HepG2 (cell line): ENCODE measurements at regions not wholly inside any gene's neighbourhood (a gene's known extent, or its start where the extent isn't known, plus 50 kb on each side); places are given as distances from the start of the nearest gene placed in this dataset.

Experiments used
- ATAC-seq: fragments of 200-7000 bp; cut with Tn5 transposase; 3 replicates; pipeline ENCODE4 v1.9.1; 2020; ENCODE audit warnings: mild to moderate bottlenecking, moderate library complexity
- BruUV-seq: library from RNA; stranded (reverse); fragments of 400-500 nt; replicated peaks from 2 replicates; lab custom pipeline; 2021; lab: Mats Ljungman, UMichigan
- CTCF ChIA-PET: fragments of 300-600 bp; formaldehyde crosslinking; extraction: SDS; loops from one replicate; lab custom pipeline; 2021; ENCODE audit warnings: low total read pairs, inconsistent platforms, low intra/inter-chr PET ratio; lab: Yijun Ruan, JAX
- POLR2A ChIA-PET: fragments of 350-600 bp; sonication (Branson Sonifier 250); formaldehyde crosslinking; loops from one replicate; lab custom pipeline; 2020; ENCODE audit warnings: antibody characterized with exemption, inconsistent platforms; lab: Yijun Ruan, JAX
- DNase-seq: peaks from one replicate; pipeline ENCODE4 v3.0.0-alpha.2; 2015; ENCODE audit warnings: low spot score
- FAIRE-seq: peaks from 3 replicates; lab custom pipeline; 2011; peaks lifted over from hg19 to GRCh38; lab: Jason Lieb, UNC
- H2AFZ ChIP-seq: one replicate; pipeline ENCODE4 v1.6.1; 2011; ENCODE audit warnings: low read length, inconsistent platforms
- H3K27ac ChIP-seq: fragments of 300-600 bp; 3 replicates; pipeline ENCODE4 v1.8.0; 2011; ENCODE audit warnings: mixed run types, mild to moderate bottlenecking, mixed read lengths, low read length, inconsistent platforms; ENCODE audit not compliant: insufficient read depth; ENCODE audit errors: extremely low read length
- H3K27me3 ChIP-seq, 2 experiments: fragments of 200-600 bp in 1 of 2; 2 replicates in 1 of 2; 3 replicates in 1 of 2; pipeline versions ENCODE4 v1.6.0 to v1.8.0; 2011; ENCODE audit warnings: low read length in 2 of 2, mild to moderate bottlenecking in 2 of 2, moderate library complexity in 2 of 2, inconsistent platforms in 1 of 2; ENCODE audit not compliant: insufficient read depth in 2 of 2, control insufficient read depth in 1 of 2
- H3K36me3 ChIP-seq, 2 experiments: fragments of 200-600 bp in 1 of 2; replicated peaks in 1 of 2; 2 replicates in 1 of 2; 3 replicates in 1 of 2; pipeline versions ENCODE4 v1.5.1 to v1.8.0; 2011; ENCODE audit warnings: low read length in 2 of 2, inconsistent platforms in 1 of 2; ENCODE audit not compliant: insufficient read depth in 2 of 2, control insufficient read depth in 1 of 2
- H3K4me1 ChIP-seq: 2 replicates; pipeline ENCODE4 v1.5.1; 2012; ENCODE audit warnings: low read length, inconsistent platforms; ENCODE audit not compliant: insufficient read depth
- H3K4me2 ChIP-seq: 2 replicates; pipeline ENCODE4 v1.6.0; 2011; ENCODE audit warnings: low read depth, low read length, inconsistent platforms
- H3K4me3 ChIP-seq, 3 experiments: fragments of 200-600 bp in 1 of 3; sonication (generic), shearing (Covaris generic) in 1 of 3; replicated peaks in 1 of 3; 2 replicates each; pipeline ENCODE4 v1.5.1; 2011 to 2016; ENCODE audit warnings: low read length in 3 of 3, inconsistent platforms in 2 of 3, low read depth in 2 of 3, mild to moderate bottlenecking in 2 of 3, control low read depth in 1 of 3, mixed read lengths in 1 of 3; ENCODE audit not compliant: insufficient read depth in 1 of 3
- H3K79me2 ChIP-seq: one replicate; pipeline ENCODE4 v1.6.1; 2011; ENCODE audit warnings: low read length, inconsistent platforms; ENCODE audit not compliant: insufficient read depth
- H3K9ac ChIP-seq: 2 replicates; pipeline ENCODE4 v1.6.0; 2011; ENCODE audit warnings: mild to moderate bottlenecking, low read depth, low read length, inconsistent platforms; ENCODE audit not compliant: insufficient read depth
- H3K9me3 ChIP-seq: 2 replicates; pipeline ENCODE4 v1.5.1; 2012; ENCODE audit warnings: mild to moderate bottlenecking, low read length
- H4K20me1 ChIP-seq: 2 replicates; pipeline ENCODE4 v1.6.0; 2011; ENCODE audit warnings: inconsistent platforms, mild to moderate bottlenecking, low read length, moderate library complexity; ENCODE audit not compliant: insufficient read depth
- CC2D1A ChIP-seq: sonication (generic); formaldehyde crosslinking; IDR thresholded peaks from 2 replicates; pipeline ENCODE4 v1.8.1; 2023; ENCODE audit warnings: mild to moderate bottlenecking, missing genetic modification reagents
- ERF ChIP-seq: IDR thresholded peaks from 2 replicates; pipeline ENCODE4 v1.6.1; 2018; ENCODE audit warnings: missing biosample characterization, missing genetic modification reagents
- FLYWCH1 ChIP-seq: sonication (generic); formaldehyde crosslinking; IDR thresholded peaks from 2 replicates; pipeline ENCODE4 v1.8.1; 2023; ENCODE audit warnings: mild to moderate bottlenecking, missing genetic modification reagents
- FOXK2 ChIP-seq: fragments of 450-650 bp; IDR thresholded peaks from 2 replicates; pipeline ENCODE4 v1.6.1; 2016
- KLF16 ChIP-seq, 2 experiments: sonication (generic) in 1 of 2; formaldehyde crosslinking in 1 of 2; IDR thresholded peaks; 2 replicates each; pipeline versions ENCODE4 v1.6.1 to v1.8.0; 2016 to 2023; ENCODE audit warnings: missing genetic modification reagents in 2 of 2, missing compliant biosample characterization in 1 of 2
- MEIS1 ChIP-seq: sonication (generic); formaldehyde crosslinking; IDR thresholded peaks from 2 replicates; pipeline ENCODE4 v1.9.0; 2021; ENCODE audit warnings: mild to moderate bottlenecking, missing genetic modification reagents, moderate library complexity, borderline replicate concordance
- PPARG ChIP-seq: conservative IDR thresholded peaks from 2 replicates; pipeline ENCODE4 v1.6.1; 2016; ENCODE audit warnings: missing biosample characterization, missing genetic modification reagents
- RFX3 ChIP-seq: IDR thresholded peaks from 2 replicates; pipeline ENCODE4 v1.6.1; 2016; ENCODE audit warnings: missing biosample characterization, missing genetic modification reagents
- TAF1 ChIP-seq: sonication (generic); formaldehyde crosslinking; IDR thresholded peaks from 2 replicates; pipeline ENCODE4 v1.4.0; 2020; ENCODE audit warnings: missing genetic modification reagents
- TBL1XR1 ChIP-seq: fragments of 150-350 bp; IDR thresholded peaks from 2 replicates; pipeline ENCODE4 v1.6.1; 2014; ENCODE audit warnings: borderline replicate concordance, low read length; ENCODE audit not compliant: partially characterized antibody
- TMF1 ChIP-seq: sonication (generic); formaldehyde crosslinking; IDR thresholded peaks from 2 replicates; pipeline ENCODE4 v1.8.1; 2022; ENCODE audit warnings: low read depth, missing genetic modification reagents
- TOE1 ChIP-seq: sonication (generic); formaldehyde crosslinking; IDR thresholded peaks from 2 replicates; pipeline ENCODE4 v1.4.0; 2020; ENCODE audit warnings: mild to moderate bottlenecking, missing genetic modification reagents
- ZNF224 ChIP-seq: sonication (generic); formaldehyde crosslinking; IDR thresholded peaks from 2 replicates; pipeline ENCODE4 v1.5.0; 2020; ENCODE audit warnings: mild to moderate bottlenecking, missing genetic modification reagents
- ZNF234 ChIP-seq: sonication (generic); formaldehyde crosslinking; conservative IDR thresholded peaks from 2 replicates; pipeline ENCODE4 v1.5.1; 2020; ENCODE audit warnings: mild to moderate bottlenecking, missing genetic modification reagents
- ZNF317 ChIP-seq: sonication (generic); formaldehyde crosslinking; IDR thresholded peaks from 2 replicates; pipeline ENCODE4 v1.5.0; 2020; ENCODE audit warnings: mild to moderate bottlenecking, missing genetic modification reagents
- ZNF329 ChIP-seq: sonication (generic); formaldehyde crosslinking; IDR thresholded peaks from 2 replicates; pipeline ENCODE4 v1.9.0; 2021; ENCODE audit warnings: low read depth, mild to moderate bottlenecking, missing genetic modification reagents
- ZNF33A ChIP-seq: sonication (generic); formaldehyde crosslinking; IDR thresholded peaks from 2 replicates; pipeline ENCODE4 v1.5.1; 2020; ENCODE audit warnings: missing genetic modification reagents, mild to moderate bottlenecking, moderate library complexity, borderline replicate concordance
- ZNF576 ChIP-seq: sonication (generic); formaldehyde crosslinking; IDR thresholded peaks from 2 replicates; pipeline ENCODE4 v1.4.0; 2020; ENCODE audit warnings: mild to moderate bottlenecking, missing genetic modification reagents
- WGBS: methylation state at CpG from one replicate; pipeline ENCODE4 v1.1.6; 2017; ENCODE audit warnings: low lambda C conversion rate; 5-methylcytosine and 5-hydroxymethylcytosine counted together
- in situ Hi-C: cut with HindIII; loops from 2 replicates; pipeline ENCODE4 v1.10.0; 2017; ENCODE audit warnings: low pct_unique_long_range_greater_than_20kb; ENCODE audit not compliant: extremely low pct_ligation_motif_present
- intact Hi-C: fragments of 100-400 bp; cut with micrococcal nuclease; formaldehyde crosslinking; loops from one replicate; pipeline ENCODE4 v1.10.0; 2022; ENCODE audit not compliant: unreplicated experiment
- TF ChIP-seq, protein P1 (sequence below): sonication (generic); formaldehyde crosslinking; IDR thresholded peaks from 2 replicates; pipeline ENCODE4 v1.8.0; 2022; ENCODE audit warnings: low read depth, missing genetic modification reagents
- TF ChIP-seq, protein P2 (sequence below), 2 experiments: sonication (generic) in 1 of 2; formaldehyde crosslinking in 1 of 2; IDR thresholded peaks; 2 replicates each; pipeline versions ENCODE4 v1.5.1 to v1.6.1; 2011 to 2020; ENCODE audit warnings: borderline replicate concordance in 1 of 2, low read depth in 1 of 2, low read length in 1 of 2, mild to moderate bottlenecking in 1 of 2, missing genetic modification reagents in 1 of 2, moderate library complexity in 1 of 2

- no peaks in the 10 kb centered on the region for H3K27me3 ChIP-seq
- CTCF ChIA-PET: no interaction called here
- H3K36me3 ChIP-seq: no peaks in the 10 kb centered on the region
- no peaks in the 10 kb centered on the region for H4K20me1 ChIP-seq
- no peak overlapping the region for H3K4me3 ChIP-seq
- H3K9me3 ChIP-seq: no peaks in the 10 kb centered on the region
- H3K27ac ChIP-seq: no peak overlapping the region
- in situ Hi-C loops: no loop called here
- intact Hi-C loops: no loop called here
- no TSS peak for BruUV-seq
- FAIRE-seq (no peak), ATAC-seq (no peak), DNase-seq (no peak)
- H3K4me2 ChIP-seq: no peak overlapping the region
- no peaks in the 10 kb centered on the region for H3K79me2 ChIP-seq
- no peak overlapping the region for H2AFZ ChIP-seq
- peaks cover 8% of the 10 kb centered on the region; the same call in 1 of the 2 replicates for H3K4me1 ChIP-seq
- TF ChIP-seq, protein P1, sequence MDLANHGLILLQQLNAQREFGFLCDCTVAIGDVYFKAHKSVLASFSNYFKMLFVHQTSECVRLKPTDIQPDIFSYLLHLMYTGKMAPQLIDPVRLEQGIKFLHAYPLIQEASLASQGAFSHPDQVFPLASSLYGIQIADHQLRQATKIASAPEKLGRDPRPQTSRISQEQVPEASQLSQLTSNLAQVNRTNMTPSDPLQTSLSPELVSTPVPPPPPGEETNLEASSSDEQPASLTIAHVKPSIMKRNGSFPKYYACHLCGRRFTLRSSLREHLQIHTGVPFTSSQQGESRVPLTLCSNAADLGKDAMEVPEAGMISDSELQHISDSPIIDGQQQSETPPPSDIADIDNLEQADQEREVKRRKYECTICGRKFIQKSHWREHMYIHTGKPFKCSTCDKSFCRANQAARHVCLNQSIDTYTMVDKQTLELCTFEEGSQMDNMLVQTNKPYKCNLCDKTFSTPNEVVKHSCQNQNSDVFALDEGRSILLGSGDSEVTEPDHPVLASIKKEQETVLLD (CRISPR knock-in tag): no peak
- TF ChIP-seq PPARG (CRISPR knock-in tag): no peak
- no peak for TF ChIP-seq ZNF576
- no peak for TF ChIP-seq ZNF234 (CRISPR knock-in tag)
- no peak for TF ChIP-seq KLF16 (CRISPR knock-in tag; IDR thresholded peaks at IDR 0.05)
- TF ChIP-seq ZNF33A (CRISPR knock-in tag): no peak
- no peak for TF ChIP-seq FLYWCH1 (CRISPR knock-in tag)
- TF ChIP-seq FOXK2: no peak
- TF ChIP-seq RFX3: no peak
- TF ChIP-seq CC2D1A (CRISPR knock-in tag): no peak
- TF ChIP-seq TMF1 (CRISPR knock-in tag): no peak
- TF ChIP-seq, protein P2, sequence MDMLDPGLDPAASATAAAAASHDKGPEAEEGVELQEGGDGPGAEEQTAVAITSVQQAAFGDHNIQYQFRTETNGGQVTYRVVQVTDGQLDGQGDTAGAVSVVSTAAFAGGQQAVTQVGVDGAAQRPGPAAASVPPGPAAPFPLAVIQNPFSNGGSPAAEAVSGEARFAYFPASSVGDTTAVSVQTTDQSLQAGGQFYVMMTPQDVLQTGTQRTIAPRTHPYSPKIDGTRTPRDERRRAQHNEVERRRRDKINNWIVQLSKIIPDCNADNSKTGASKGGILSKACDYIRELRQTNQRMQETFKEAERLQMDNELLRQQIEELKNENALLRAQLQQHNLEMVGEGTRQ (IDR thresholded peaks at IDR 0.05; ENCODE audit: low read depth, low read length): no peak
- TF ChIP-seq, protein P2 (CRISPR knock-in tag; IDR thresholded peaks at IDR 0.05; ENCODE audit: borderline replicate concordance): no peak
- TF ChIP-seq TOE1 (CRISPR knock-in tag): no peak
- no peak for TF ChIP-seq ZNF224 (CRISPR knock-in tag)
- TF ChIP-seq ZNF317 (CRISPR knock-in tag): no peak
- TF ChIP-seq TAF1: no peak
- TF ChIP-seq ZNF329 (CRISPR knock-in tag): no peak
- no peak for TF ChIP-seq TBL1XR1
- no peak for TF ChIP-seq MEIS1 (CRISPR knock-in tag)
- TF ChIP-seq ERF: no peak
- WGBS: 87% methylated on average over 5 of the region's 5 CpGs
- no peak overlapping the region for H3K9ac ChIP-seq
- POLR2A ChIA-PET: no interaction called here
Observed at GRCh38 chr10:28220811-28221210, 82.1 kb downstream of the MPP7 start.
